ENCODE measurements at regions not wholly inside any gene's neighbourhood (a gene's known extent, or its start where the extent isn't known, plus 50 kb on each side); places are given as distances from the start of the nearest gene placed in this dataset.

GRCh38 chr10:131448883-131449282 lies 137.4 kb upstream of the TCERG1L start:
- Mint-ChIP-seq H3K36me3 (no peaks in the 10 kb centered on the region), H3K27ac (peak overlapping the region in 1 of 7 donors; percentile 7), H3K4me1 (no peaks in the 10 kb centered on the region), H3K27me3 (ENCODE audit: low read depth in 3 of 3) (peaks cover 16 to 25% (median 21%) of the 10 kb centered on the region in 3 donors), H3K9me3 (no peaks in the 10 kb centered on the region), H3K4me3 (no peak overlapping the region)
- Histone ChIP-seq H4K20me1 (ENCODE audit: insufficient read depth, low read length) (no peaks in the 10 kb centered on the region), H2AFZ (ENCODE audit: insufficient read depth, low read depth, low read length, poor library complexity, severe bottlenecking) (no peak overlapping the region), H3K4me3 (replicated peaks in 1 of 3; ENCODE audit: low read depth in 2 of 3, low read length in 3 of 3) (no peak overlapping the region), H3K27ac (ENCODE audit: low read depth in 1 of 2, low read length in 2 of 2) (no peak overlapping the region), H3K79me2 (ENCODE audit: insufficient read depth, low read length) (no peaks in the 10 kb centered on the region), H3K4me1 (ENCODE audit: control insufficient read depth in 1 of 2, insufficient read depth in 2 of 2, low read length in 2 of 2) (no peaks in the 10 kb centered on the region), H3K9ac (ENCODE audit: insufficient read depth, low read length, poor library complexity, severe bottlenecking) (no peak overlapping the region), H3K9me3 (replicated peaks in 1 of 2; ENCODE audit: control insufficient read depth in 1 of 2, insufficient read depth in 1 of 2, low read length in 2 of 2) (no peaks in the 10 kb centered on the region), H3K4me2 (replicated peaks; ENCODE audit: extremely low read depth, low read length, poor library complexity, severe bottlenecking) (no peak overlapping the region), H3K36me3 (replicated peaks in 1 of 2; ENCODE audit: control insufficient read depth in 1 of 2, insufficient read depth in 2 of 2, low read length in 2 of 2) (no peaks in the 10 kb centered on the region), H3K27me3 (ENCODE audit: control insufficient read depth in 2 of 2, insufficient read depth in 2 of 2, low read length in 2 of 2) (peaks cover 2 to 16% of the 10 kb centered on the region in 2 donors)
- DNase-seq = no peak
- TF ChIP-seq CTCF (IDR thresholded peaks at IDR 0.05) = no peak
- 94% methylated on average over 13 of the region's 14 CpGs for WGBS (ENCODE audit: insufficient coverage)
- intact Hi-C loops (cut with micrococcal nuclease) = no loop called here

DNA sequence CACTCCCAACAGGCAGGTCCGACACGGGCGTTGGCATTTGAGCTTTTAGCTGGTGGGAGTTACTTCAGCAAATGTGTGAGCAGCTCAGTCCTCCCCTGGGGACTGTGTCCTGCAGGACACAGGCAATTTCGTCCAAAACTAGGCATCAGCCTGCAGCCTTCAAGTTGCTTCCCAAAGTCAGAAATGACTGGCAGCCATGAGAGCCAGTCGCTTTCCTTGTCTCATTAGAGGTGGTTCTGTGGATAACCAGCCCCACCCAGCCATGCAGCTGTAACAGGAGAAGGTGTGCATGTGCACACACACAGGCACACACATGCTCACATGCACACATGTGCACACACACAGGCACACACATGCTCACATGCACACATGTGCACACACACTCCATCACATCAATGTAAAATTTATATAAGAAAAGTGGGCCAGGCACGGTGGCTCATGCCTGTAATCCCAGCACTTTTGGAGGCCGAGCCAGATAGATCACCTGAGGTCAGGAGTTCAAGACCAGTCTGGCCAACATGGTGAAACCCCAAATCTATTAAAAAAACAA lies 138.8 kb upstream of the TCERG1L start:
- H3K36me3 ChIP-seq (replicated peaks in 1 of 2; ENCODE audit: control insufficient read depth in 1 of 2, insufficient read depth in 2 of 2, low read length in 2 of 2) = no peaks in the 10 kb centered on the region
- Mint-ChIP-seq H3K27ac (no peak overlapping the region), H3K27me3 (ENCODE audit: low read depth in 3 of 3) (peaks cover 19 to 34% (median 26%) of the 10 kb centered on the region in 3 donors), H3K4me3 (no peak overlapping the region), H3K9me3 (peaks cover 0 to 3% (median 0%) of the 10 kb centered on the region in 7 donors), H3K36me3 (no peaks in the 10 kb centered on the region), H3K4me1 (no peaks in the 10 kb centered on the region)
- no peak overlapping the region for H3K9ac ChIP-seq (ENCODE audit: insufficient read depth, low read length, poor library complexity, severe bottlenecking)
- 88% methylated on average over 2 of the region's 7 CpGs for WGBS (ENCODE audit: insufficient coverage)
- H2AFZ ChIP-seq (ENCODE audit: insufficient read depth, low read depth, low read length, poor library complexity, severe bottlenecking) = no peak overlapping the region
- no peaks in the 10 kb centered on the region for H4K20me1 ChIP-seq (ENCODE audit: insufficient read depth, low read length)
- peaks cover 2 to 18% of the 10 kb centered on the region in 2 donors for H3K27me3 ChIP-seq (ENCODE audit: control insufficient read depth in 2 of 2, insufficient read depth in 2 of 2, low read length in 2 of 2)
- no peak overlapping the region for H3K4me3 ChIP-seq (replicated peaks in 1 of 3; ENCODE audit: low read depth in 2 of 3, low read length in 3 of 3)
- intact Hi-C loops (cut with micrococcal nuclease) = loop anchor here in 1 of 2 donors (5.0 kb wide), 1 partner anchor 422 kb away; no protein-coding TSS in a partner anchor
- TF ChIP-seq CTCF (IDR thresholded peaks at IDR 0.05) = no peak
- H3K4me1 ChIP-seq (ENCODE audit: control insufficient read depth in 1 of 2, insufficient read depth in 2 of 2, low read length in 2 of 2) = no peaks in the 10 kb centered on the region
- no peak overlapping the region for H3K4me2 ChIP-seq (replicated peaks; ENCODE audit: extremely low read depth, low read length, poor library complexity, severe bottlenecking)
- H3K27ac ChIP-seq (ENCODE audit: low read depth in 1 of 2, low read length in 2 of 2) = no peak overlapping the region
- H3K79me2 ChIP-seq (ENCODE audit: insufficient read depth, low read length) = no peaks in the 10 kb centered on the region
- no peak for DNase-seq
- H3K9me3 ChIP-seq (replicated peaks in 1 of 2; ENCODE audit: control insufficient read depth in 1 of 2, insufficient read depth in 1 of 2, low read length in 2 of 2) = no peaks in the 10 kb centered on the region

Measured in CD14-positive monocyte (primary cell).